ENCODE measurements at regions not wholly inside any gene's neighbourhood (a gene's known extent, or its start where the extent isn't known, plus 50 kb on each side); places are given as distances from the start of the nearest gene placed in this dataset.

- no peak for TF ChIP-seq TSHZ2 (CRISPR knock-in tag; IDR thresholded peaks at IDR 0.05)
- no peak for TF ChIP-seq CSDC2 (CRISPR knock-in tag; IDR thresholded peaks at IDR 0.05)
- no peak for TF ChIP-seq BACH2 (CRISPR knock-in tag; IDR thresholded peaks at IDR 0.05; ENCODE audit: borderline replicate concordance)
- TF ChIP-seq ZNF565 (CRISPR knock-in tag; conservative IDR thresholded peaks at IDR 0.05; ENCODE audit: low read depth), result no peak
- no peak for TF ChIP-seq ZC3H10 (CRISPR knock-in tag; IDR thresholded peaks at IDR 0.05)
- TF ChIP-seq ZNF8 (CRISPR knock-in tag; IDR thresholded peaks at IDR 0.05), result no peak
- no peak for TF ChIP-seq ZFP30 (CRISPR knock-in tag; IDR thresholded peaks at IDR 0.05)
- TF ChIP-seq RARB (CRISPR knock-in tag; IDR thresholded peaks at IDR 0.05), result no peak
Measured at GRCh38 chr1:8151647-8152046, 125.5 kb upstream of the ERRFI1 start.

All from SK-N-SH treated with all-trans-retinoic acid at 6 μM for 48 hours (cell line).